ENCODE measurements at regions not wholly inside any gene's neighbourhood (a gene's known extent, or its start where the extent isn't known, plus 50 kb on each side); places are given as distances from the start of the nearest gene placed in this dataset.

DNA sequence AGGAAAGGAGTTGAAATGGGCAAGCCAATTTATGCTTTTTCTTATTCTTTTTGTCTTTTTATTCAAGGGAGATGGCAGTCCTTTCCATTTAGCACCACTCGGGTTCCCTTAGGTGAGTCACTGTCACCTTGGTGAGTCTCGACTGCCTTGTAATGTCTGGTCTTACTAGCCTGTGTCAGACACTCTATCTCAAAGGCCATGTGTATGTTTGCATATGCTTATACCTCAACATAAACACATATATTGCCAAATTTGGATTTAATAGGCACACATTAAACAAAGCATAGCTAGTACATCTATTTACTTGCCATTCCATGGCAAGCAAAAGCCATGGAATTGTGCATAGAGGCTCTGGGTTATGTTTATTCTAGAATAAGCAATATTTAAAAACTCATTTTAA, 624.9 kb upstream of the FOXG1 start:
- no peak for TF ChIP-seq POLR2AphosphoS5 (IDR thresholded peaks at IDR 0.05)
- no peak for TF ChIP-seq REST (IDR thresholded peaks at IDR 0.05; ENCODE audit: borderline replicate concordance)
- TF ChIP-seq EP300 (conservative IDR thresholded peaks at IDR 0.05; ENCODE audit: poor library complexity, severe bottlenecking) = no peak
- TF ChIP-seq CTCF (IDR thresholded peaks at IDR 0.05; ENCODE audit: poor library complexity, severe bottlenecking) = no peak
- no peak for TF ChIP-seq RAD21 (conservative IDR thresholded peaks at IDR 0.05)
- TF ChIP-seq SMC3 (conservative IDR thresholded peaks at IDR 0.05; ENCODE audit: poor library complexity) = no peak
- no peak for TF ChIP-seq TAF1 (IDR thresholded peaks at IDR 0.05; ENCODE audit: low read depth)
- TF ChIP-seq EZH2 (IDR thresholded peaks at IDR 0.05; ENCODE audit: borderline replicate concordance, insufficient read depth, low read length, poor library complexity, severe bottlenecking) = no peak
- TF ChIP-seq MXI1 (conservative IDR thresholded peaks at IDR 0.05; ENCODE audit: poor library complexity, severe bottlenecking) = no peak
- no peak overlapping the region for H3K4me2 ChIP-seq (ENCODE audit: low read length)
- H3K27ac ChIP-seq (ENCODE audit: low read length) = peak overlapping the region; percentile 62
- no peak overlapping the region for H3K4me3 ChIP-seq (ENCODE audit: low read length)
- H4K20me1 ChIP-seq (ENCODE audit: insufficient read depth) = no peaks in the 10 kb centered on the region
- H3K9me3 ChIP-seq (ENCODE audit: low read length) = no peaks in the 10 kb centered on the region
- no peaks in the 10 kb centered on the region for H3K79me2 ChIP-seq (replicated peaks; ENCODE audit: insufficient read depth, low read length)
- no peak overlapping the region for H3K9ac ChIP-seq (ENCODE audit: low read length)
- no peaks in the 10 kb centered on the region for H3K27me3 ChIP-seq (ENCODE audit: insufficient read depth, low read depth, low read length)
- H3F3A ChIP-seq (ENCODE audit: insufficient read depth, low read length, poor library complexity, severe bottlenecking) = no peaks in the 10 kb centered on the region
- H3K9me2 ChIP-seq (ENCODE audit: insufficient read depth, low read length) = no peaks in the 10 kb centered on the region
- no peaks in the 10 kb centered on the region for H3K36me3 ChIP-seq (ENCODE audit: insufficient read depth, low read length)
- peak overlapping the region; percentile 29 for H2AFZ ChIP-seq (ENCODE audit: low read depth, low read length)

GRCh38 chr14:28142400-28143015, 624.1 kb upstream of the FOXG1 start:
- peak overlapping the region; percentile 10 for H3K9ac ChIP-seq (ENCODE audit: low read length)
- H3K9me3 ChIP-seq (ENCODE audit: low read length) = peaks cover 7% of the 10 kb centered on the region
- no peaks in the 10 kb centered on the region for H3K9me2 ChIP-seq (ENCODE audit: insufficient read depth, low read length)
- TF ChIP-seq RAD21 (conservative IDR thresholded peaks at IDR 0.05) (peak; percentile 88), CTCF (IDR thresholded peaks at IDR 0.05; ENCODE audit: poor library complexity, severe bottlenecking) (peak; percentile 81), EZH2 (IDR thresholded peaks at IDR 0.05; ENCODE audit: borderline replicate concordance, insufficient read depth, low read length, poor library complexity, severe bottlenecking) (no peak), SMC3 (conservative IDR thresholded peaks at IDR 0.05; ENCODE audit: poor library complexity) (peak; percentile 84), EP300 (conservative IDR thresholded peaks at IDR 0.05; ENCODE audit: poor library complexity, severe bottlenecking) (peak; percentile 55)
- H3K36me3 ChIP-seq (ENCODE audit: insufficient read depth, low read length) = no peaks in the 10 kb centered on the region
- no peak overlapping the region for H3K4me3 ChIP-seq (ENCODE audit: low read length)
- H3K27ac ChIP-seq (ENCODE audit: low read length) = peak overlapping the region; percentile 62
- H3F3A ChIP-seq (ENCODE audit: insufficient read depth, low read length, poor library complexity, severe bottlenecking) = no peaks in the 10 kb centered on the region
- no peaks in the 10 kb centered on the region for H3K79me2 ChIP-seq (replicated peaks; ENCODE audit: insufficient read depth, low read length)
- no peak overlapping the region for H3K4me2 ChIP-seq (ENCODE audit: low read length)
- no peaks in the 10 kb centered on the region for H3K27me3 ChIP-seq (ENCODE audit: insufficient read depth, low read depth, low read length)
- peak overlapping the region; percentile 1 for H2AFZ ChIP-seq (ENCODE audit: low read depth, low read length)
- H4K20me1 ChIP-seq (ENCODE audit: insufficient read depth) = no peaks in the 10 kb centered on the region
